ENCODE measurements at regions not wholly inside any gene's neighbourhood (a gene's known extent, or its start where the extent isn't known, plus 50 kb on each side); places are given as distances from the start of the nearest gene placed in this dataset.

DNA sequence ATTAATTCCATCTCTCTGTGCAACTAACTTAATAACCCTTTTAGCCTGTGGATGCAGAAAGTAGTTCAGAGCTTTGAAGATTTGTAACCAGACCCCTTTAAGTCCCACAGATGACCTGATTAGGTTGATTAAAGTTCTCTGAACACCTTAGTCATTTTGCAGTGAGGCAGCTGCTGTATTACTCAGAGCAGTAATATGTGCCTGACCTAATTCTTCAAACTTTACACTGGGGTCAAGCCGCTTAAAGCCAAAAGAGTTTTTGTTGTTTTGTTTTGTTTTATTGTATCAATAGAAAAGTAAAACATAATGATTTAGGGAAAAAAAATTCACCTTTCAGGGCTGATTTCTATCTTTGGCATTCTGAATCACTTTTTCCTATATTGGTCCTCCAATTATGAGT is 78.6 kb upstream of the PLEKHG7 start:
- ATAC-seq (ENCODE audit: low FRiP score), result no peak
- TF ChIP-seq, protein P1, sequence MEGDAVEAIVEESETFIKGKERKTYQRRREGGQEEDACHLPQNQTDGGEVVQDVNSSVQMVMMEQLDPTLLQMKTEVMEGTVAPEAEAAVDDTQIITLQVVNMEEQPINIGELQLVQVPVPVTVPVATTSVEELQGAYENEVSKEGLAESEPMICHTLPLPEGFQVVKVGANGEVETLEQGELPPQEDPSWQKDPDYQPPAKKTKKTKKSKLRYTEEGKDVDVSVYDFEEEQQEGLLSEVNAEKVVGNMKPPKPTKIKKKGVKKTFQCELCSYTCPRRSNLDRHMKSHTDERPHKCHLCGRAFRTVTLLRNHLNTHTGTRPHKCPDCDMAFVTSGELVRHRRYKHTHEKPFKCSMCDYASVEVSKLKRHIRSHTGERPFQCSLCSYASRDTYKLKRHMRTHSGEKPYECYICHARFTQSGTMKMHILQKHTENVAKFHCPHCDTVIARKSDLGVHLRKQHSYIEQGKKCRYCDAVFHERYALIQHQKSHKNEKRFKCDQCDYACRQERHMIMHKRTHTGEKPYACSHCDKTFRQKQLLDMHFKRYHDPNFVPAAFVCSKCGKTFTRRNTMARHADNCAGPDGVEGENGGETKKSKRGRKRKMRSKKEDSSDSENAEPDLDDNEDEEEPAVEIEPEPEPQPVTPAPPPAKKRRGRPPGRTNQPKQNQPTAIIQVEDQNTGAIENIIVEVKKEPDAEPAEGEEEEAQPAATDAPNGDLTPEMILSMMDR (IDR thresholded peaks at IDR 0.05), result no peak

DNA sequence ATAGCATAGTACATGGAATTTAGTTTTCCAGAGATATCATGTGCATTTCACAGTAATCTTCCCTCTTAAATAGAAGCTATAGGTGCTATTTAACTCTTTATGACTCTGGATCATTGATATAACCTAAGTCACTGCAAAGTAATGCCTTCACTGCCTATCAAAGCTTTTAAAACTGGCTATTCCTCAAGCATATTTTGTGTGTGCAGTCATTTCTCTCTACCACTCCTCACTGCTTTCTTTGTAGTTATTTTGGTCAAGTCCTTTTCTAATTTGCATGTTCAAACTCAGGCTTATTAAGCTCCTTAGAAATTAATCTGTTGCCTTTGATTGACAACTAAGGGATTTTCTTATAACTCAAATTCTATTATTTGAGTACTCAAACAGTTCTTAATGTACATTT is 79.4 kb upstream of the PLEKHG7 start:
- TF ChIP-seq, protein P1 (IDR thresholded peaks at IDR 0.05), result no peak
- DNase-seq (ENCODE audit: low spot score), result no peak
- ATAC-seq (ENCODE audit: low FRiP score), result no peak

More for the DNA sequence above, 78.6 kb upstream of the PLEKHG7 start:
- DNase-seq (ENCODE audit: low spot score), result no peak

GRCh38 chr12:92621833-92622232 is 81.0 kb upstream of the PLEKHG7 start:
- ATAC-seq (ENCODE audit: low FRiP score) (no peak), DNase-seq (ENCODE audit: low spot score) (no peak)
- TF ChIP-seq, protein P1 (IDR thresholded peaks at IDR 0.05), result no peak

DNA sequence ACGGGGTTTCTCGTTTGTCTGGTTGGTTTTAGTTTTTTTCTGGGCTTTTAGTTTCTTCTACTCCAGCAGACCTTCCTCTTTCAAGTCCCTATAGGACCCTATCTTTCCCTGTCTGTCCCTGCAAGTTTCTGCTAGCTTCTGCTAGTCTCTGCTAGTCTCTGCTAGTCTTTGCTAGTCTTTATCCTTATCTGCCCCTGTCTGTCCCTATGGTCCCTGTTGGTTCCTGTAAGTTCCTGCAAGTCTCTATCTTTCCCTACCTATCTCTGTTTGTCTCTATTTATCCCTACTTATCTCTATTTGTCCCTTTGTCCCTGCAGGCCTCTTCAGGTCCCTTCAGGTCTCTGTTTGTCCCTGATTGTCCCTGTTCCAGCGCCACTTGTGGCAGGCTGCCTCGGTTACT is 81.5 kb upstream of the PLEKHG7 start:
- ATAC-seq (ENCODE audit: low FRiP score) (no peak), DNase-seq (ENCODE audit: low spot score) (no peak)
- TF ChIP-seq, protein P1 (IDR thresholded peaks at IDR 0.05), result no peak

- TF ChIP-seq, protein P1 (IDR thresholded peaks at IDR 0.05), result no peak
- no peak for ATAC-seq (ENCODE audit: low FRiP score)
Observed at GRCh38 chr12:92619730-92620684, 82.8 kb upstream of the PLEKHG7 start.

DNA sequence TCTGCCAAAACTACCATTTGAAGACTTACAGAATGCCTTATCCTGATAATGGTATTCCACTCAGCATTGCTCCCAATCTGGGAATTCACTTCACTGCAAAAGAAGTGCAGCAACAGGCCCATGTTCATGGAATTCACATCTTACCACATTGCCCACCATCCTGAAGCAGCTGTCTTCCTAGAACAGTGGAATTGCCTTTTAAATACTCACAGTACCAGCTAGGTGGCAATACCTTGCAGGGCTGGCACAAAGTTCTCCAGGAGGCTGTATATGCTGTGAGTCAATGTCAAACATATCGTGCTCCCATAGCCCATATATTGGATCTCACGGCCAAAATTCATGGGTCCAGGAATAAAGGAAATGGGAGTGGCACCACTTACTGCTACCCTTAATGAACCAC is 83.8 kb upstream of the PLEKHG7 start:
- TF ChIP-seq, protein P1 (IDR thresholded peaks at IDR 0.05), result no peak
- no peak for DNase-seq (ENCODE audit: low spot score)
- no peak for ATAC-seq (ENCODE audit: low FRiP score)

More at GRCh38 chr12:92619730-92620684, 82.8 kb upstream of the PLEKHG7 start:
- DNase-seq (ENCODE audit: low spot score), result no peak

GRCh38 chr12:92615703-92616102 is 87.1 kb upstream of the PLEKHG7 start:
- ATAC-seq (ENCODE audit: low FRiP score) (no peak), DNase-seq (ENCODE audit: low spot score) (no peak)
- TF ChIP-seq, protein P1 (IDR thresholded peaks at IDR 0.05), result no peak
